ACHN (cell line): ENCODE measurements at regions not wholly inside any gene's neighbourhood (a gene's known extent, or its start where the extent isn't known, plus 50 kb on each side); places are given as distances from the start of the nearest gene placed in this dataset.

Experiments
- DNase-seq: peaks from one replicate; pipeline ENCODE4 v3.0.0-alpha.2; 2015
- in situ Hi-C: cut with HindIII; loops from 2 replicates; pipeline ENCODE4 v1.10.0; 2017; ENCODE audit warnings: low sequenced_read_pairs, low pct_ligation_motif_present, low pct_unique_long_range_greater_than_20kb

GRCh38 chr2:62447411-62447810, 58.6 kb downstream of the TMEM17 start:
- no peak for DNase-seq
- in situ Hi-C loops = no loop called here

GRCh38 chr2:62446491-62446890, 59.5 kb downstream of the TMEM17 start:
- in situ Hi-C loops = no loop called here
- DNase-seq = no peak

GRCh38 chr2:62443886-62444285, 62.1 kb downstream of the TMEM17 start:
- DNase-seq = no peak
- in situ Hi-C loops = no loop called here

GRCh38 chr2:62443471-62443870, 62.5 kb downstream of the TMEM17 start:
- in situ Hi-C loops = no loop called here
- DNase-seq = no peak

GRCh38 chr2:62441824-62442223, 64.2 kb downstream of the TMEM17 start:
- no peak for DNase-seq
- in situ Hi-C loops = no loop called here

GRCh38 chr2:62441421-62441820, 64.6 kb downstream of the TMEM17 start:
- in situ Hi-C loops = no loop called here
- no peak for DNase-seq

GRCh38 chr2:62440281-62440946, 65.6 kb downstream of the TMEM17 start:
- in situ Hi-C loops = no loop called here
- DNase-seq = no peak

- in situ Hi-C loops = no loop called here
- DNase-seq = no peak
These were observed 66.6 kb downstream of the TMEM17 start for GRCh38 chr2:62439425-62439824.

- DNase-seq = no peak
- in situ Hi-C loops = no loop called here
These were observed 68.2 kb downstream of the TMEM17 start for GRCh38 chr2:62437785-62438184.

- DNase-seq = no peak
- in situ Hi-C loops = no loop called here
These were observed 70.3 kb downstream of the TMEM17 start for GRCh38 chr2:62435720-62436119.

GRCh38 chr2:62432407-62432806, 73.6 kb downstream of the TMEM17 start:
- DNase-seq = no peak
- in situ Hi-C loops = no loop called here

GRCh38 chr2:62431512-62431911, 74.5 kb downstream of the TMEM17 start:
- DNase-seq = no peak
- in situ Hi-C loops = no loop called here

- no peak for DNase-seq
- in situ Hi-C loops = no loop called here
These were observed 75.8 kb downstream of the TMEM17 start for GRCh38 chr2:62430146-62430545.

- DNase-seq = no peak
- in situ Hi-C loops = no loop called here
These were observed 78.8 kb downstream of the TMEM17 start for GRCh38 chr2:62427146-62427545.

- in situ Hi-C loops = no loop called here
- DNase-seq = no peak
These were observed 79.7 kb downstream of the TMEM17 start for GRCh38 chr2:62426154-62426912.

GRCh38 chr2:62425684-62426083, 80.3 kb downstream of the TMEM17 start:
- in situ Hi-C loops = no loop called here
- no peak for DNase-seq

- in situ Hi-C loops = no loop called here
- no peak for DNase-seq
These were observed 81.1 kb downstream of the TMEM17 start for GRCh38 chr2:62424899-62425298.

GRCh38 chr2:62423883-62424458, 82.0 kb downstream of the TMEM17 start:
- in situ Hi-C loops = no loop called here
- DNase-seq = no peak

GRCh38 chr2:62423235-62423634, 82.8 kb downstream of the TMEM17 start:
- in situ Hi-C loops = no loop called here
- no peak for DNase-seq

GRCh38 chr2:62415518-62415917, 90.5 kb downstream of the TMEM17 start:
- no peak for DNase-seq
- in situ Hi-C loops = loop anchor here (10.0 kb wide), 1 partner anchor 491 kb away; no protein-coding TSS in a partner anchor
